GM12892 (cell line): ENCODE measurements at regions not wholly inside any gene's neighbourhood (a gene's known extent, or its start where the extent isn't known, plus 50 kb on each side); places are given as distances from the start of the nearest gene placed in this dataset.

Experiments
- POLR2A ChIP-seq: IDR thresholded peaks from 2 replicates; pipeline ENCODE4 v1.6.1; 2011; ENCODE audit warnings: low read depth, low read length, control low read depth
- POLR2AphosphoS5 ChIP-seq: IDR thresholded peaks from 2 replicates; pipeline ENCODE4 v1.6.1; 2011; ENCODE audit warnings: low read depth, low read length, control low read depth

DNA sequence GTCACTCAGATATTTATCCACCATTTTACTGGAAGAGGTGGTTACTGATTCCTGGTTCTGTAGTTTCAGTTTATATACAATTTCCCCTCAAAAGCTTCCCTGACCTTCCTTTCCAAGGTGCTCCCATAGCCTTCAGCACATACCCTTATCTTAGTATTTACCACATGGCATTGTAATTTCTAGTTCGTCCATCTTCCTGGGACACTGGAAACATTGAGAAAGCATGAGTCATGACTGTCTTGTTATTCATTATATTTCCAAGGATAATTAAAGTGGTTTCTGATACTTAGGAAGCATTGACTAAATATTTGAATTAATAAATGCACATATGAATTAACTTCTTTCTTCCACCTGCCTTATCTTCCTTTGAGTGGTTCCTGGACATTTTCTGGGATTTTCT is 203.8 kb downstream of the ETAA1 start:
- TF ChIP-seq POLR2AphosphoS5 (no peak), POLR2A (no peak)
